Astrocyte (in vitro differentiated cells and primary cell): ENCODE measurements at regions not wholly inside any gene's neighbourhood (a gene's known extent, or its start where the extent isn't known, plus 50 kb on each side); places are given as distances from the start of the nearest gene placed in this dataset.

Experiments
- DNase-seq: peaks from one replicate; pipeline ENCODE4 v3.0.0-alpha.2; 2010; ENCODE audit warnings: low read depth
- FAIRE-seq: peaks from 2 replicates; lab custom pipeline; 2011; peaks lifted over from hg19 to GRCh38; lab: Jason Lieb, UNC
- H2AFZ ChIP-seq: 2 replicates; pipeline ENCODE4 v1.6.0; 2012; ENCODE audit warnings: low read depth, low read length, inconsistent platforms
- H3K27ac ChIP-seq: 2 replicates; pipeline ENCODE4 v1.5.1; 2011; ENCODE audit warnings: low read depth, low read length, inconsistent platforms
- H3K27me3 ChIP-seq: 2 replicates; pipeline ENCODE4 v1.6.0; 2011; ENCODE audit warnings: low read length, inconsistent platforms; ENCODE audit not compliant: insufficient read depth
- H3K36me3 ChIP-seq: 2 replicates; pipeline ENCODE4 v1.5.1; 2011; ENCODE audit warnings: low read length, inconsistent platforms; ENCODE audit not compliant: insufficient read depth
- H3K4me1 ChIP-seq: 2 replicates; pipeline ENCODE4 v1.5.1; 2011; ENCODE audit warnings: low read length, inconsistent platforms; ENCODE audit not compliant: insufficient read depth
- H3K4me2 ChIP-seq: 2 replicates; pipeline ENCODE4 v1.6.0; 2012; ENCODE audit warnings: low read length, inconsistent platforms
- H3K4me3 ChIP-seq: 2 replicates; pipeline ENCODE4 v1.5.1; 2011; ENCODE audit warnings: low read depth, mild to moderate bottlenecking, low read length, inconsistent platforms; ENCODE audit not compliant: insufficient read depth
- H3K79me2 ChIP-seq: 2 replicates; pipeline ENCODE4 v1.6.0; 2012; ENCODE audit warnings: mild to moderate bottlenecking, low read length, inconsistent platforms; ENCODE audit not compliant: insufficient read depth
- H3K9ac ChIP-seq: 2 replicates; pipeline ENCODE4 v1.6.0; 2012; ENCODE audit warnings: mild to moderate bottlenecking, low read length, inconsistent platforms
- H3K9me3 ChIP-seq: 2 replicates; pipeline ENCODE4 v1.5.1; 2012; ENCODE audit warnings: low read depth, mild to moderate bottlenecking, low read length, inconsistent platforms; ENCODE audit not compliant: insufficient read depth
- H4K20me1 ChIP-seq: 2 replicates; pipeline ENCODE4 v1.6.0; 2012; ENCODE audit warnings: low read length, inconsistent platforms; ENCODE audit not compliant: insufficient read depth
- H3K27ac Mint-ChIP-seq: one replicate; pipeline ENCODE4 v1.8.0; 2021; ENCODE audit warnings: mild to moderate bottlenecking, mixed read lengths; ENCODE audit not compliant: unreplicated experiment
- H3K27me3 Mint-ChIP-seq: one replicate; pipeline ENCODE4 v1.8.0; 2021; ENCODE audit warnings: low read depth, mixed read lengths; ENCODE audit not compliant: unreplicated experiment
- H3K36me3 Mint-ChIP-seq: one replicate; pipeline ENCODE4 v1.8.0; 2021; ENCODE audit warnings: low read depth, mixed read lengths; ENCODE audit not compliant: unreplicated experiment
- H3K4me1 Mint-ChIP-seq: one replicate; pipeline ENCODE4 v1.8.0; 2021; ENCODE audit warnings: low read depth, mixed read lengths; ENCODE audit not compliant: unreplicated experiment
- H3K4me3 Mint-ChIP-seq: one replicate; pipeline ENCODE4 v1.8.0; 2021; ENCODE audit warnings: mild to moderate bottlenecking, moderate library complexity, mixed read lengths; ENCODE audit not compliant: unreplicated experiment
- H3K9me3 Mint-ChIP-seq: one replicate; pipeline ENCODE4 v1.8.0; 2021; ENCODE audit warnings: mild to moderate bottlenecking, mixed read lengths; ENCODE audit not compliant: unreplicated experiment
- CTCF ChIP-seq: IDR thresholded peaks from 2 replicates; pipeline ENCODE4 v1.5.1; 2011; ENCODE audit warnings: low read depth, mild to moderate bottlenecking, inconsistent platforms, low read length, moderate library complexity; ENCODE audit not compliant: insufficient read depth
- EZH2 ChIP-seq: IDR thresholded peaks from 2 replicates; pipeline ENCODE4 v1.6.1; 2012; ENCODE audit warnings: mild to moderate bottlenecking, low read length, inconsistent platforms; ENCODE audit not compliant: insufficient read depth

GRCh38 chr5:168086746-168087145, 204.7 kb upstream of the WWC1 start:
- Histone ChIP-seq H4K20me1 (no peaks in the 10 kb centered on the region), H3K4me3 (no peak overlapping the region), H2AFZ (no peak overlapping the region), H3K9me3 (no peaks in the 10 kb centered on the region), H3K9ac (no peak overlapping the region), H3K79me2 (no peaks in the 10 kb centered on the region), H3K4me1 (no peaks in the 10 kb centered on the region), H3K27me3 (no peaks in the 10 kb centered on the region), H3K36me3 (peaks cover 5% of the 10 kb centered on the region), H3K27ac (no peak overlapping the region), H3K4me2 (no peak overlapping the region)
- DNase-seq = no peak
- H3K27ac Mint-ChIP-seq = no peak overlapping the region
- peaks cover 21% of the 10 kb centered on the region for H3K4me1 Mint-ChIP-seq
- FAIRE-seq = no peak
- no peak overlapping the region for H3K4me3 Mint-ChIP-seq
- no peaks in the 10 kb centered on the region for H3K27me3 Mint-ChIP-seq
- H3K36me3 Mint-ChIP-seq = peaks cover 30% of the 10 kb centered on the region
- H3K9me3 Mint-ChIP-seq = peaks cover 2% of the 10 kb centered on the region
- TF ChIP-seq CTCF (no peak), EZH2 (no peak)

- FAIRE-seq = no peak
- Histone ChIP-seq H3K9me3 (no peaks in the 10 kb centered on the region), H3K27ac (no peak overlapping the region), H3K9ac (no peak overlapping the region), H3K4me3 (no peak overlapping the region), H3K79me2 (no peaks in the 10 kb centered on the region), H3K27me3 (no peaks in the 10 kb centered on the region), H3K4me2 (no peak overlapping the region), H3K4me1 (no peaks in the 10 kb centered on the region), H4K20me1 (no peaks in the 10 kb centered on the region), H2AFZ (no peak overlapping the region), H3K36me3 (peaks cover 5% of the 10 kb centered on the region)
- Mint-ChIP-seq H3K4me3 (no peak overlapping the region), H3K27ac (no peak overlapping the region), H3K4me1 (peaks cover 23% of the 10 kb centered on the region), H3K36me3 (peaks cover 21% of the 10 kb centered on the region), H3K9me3 (no peaks in the 10 kb centered on the region), H3K27me3 (no peaks in the 10 kb centered on the region)
- TF ChIP-seq EZH2 (no peak), CTCF (no peak)
- DNase-seq = no peak
These were observed 202.9 kb upstream of the WWC1 start for GRCh38 chr5:168088410-168089173.

GRCh38 chr5:168089201-168089887, 202.1 kb upstream of the WWC1 start:
- FAIRE-seq = no peak
- Histone ChIP-seq H3K4me2 (no peak overlapping the region), H3K9me3 (no peaks in the 10 kb centered on the region), H3K4me3 (no peak overlapping the region), H3K4me1 (no peaks in the 10 kb centered on the region), H3K27ac (no peak overlapping the region), H3K79me2 (no peaks in the 10 kb centered on the region), H4K20me1 (no peaks in the 10 kb centered on the region), H3K36me3 (peaks cover 5% of the 10 kb centered on the region), H2AFZ (no peak overlapping the region), H3K9ac (no peak overlapping the region), H3K27me3 (no peaks in the 10 kb centered on the region)
- peaks cover 16% of the 10 kb centered on the region for H3K36me3 Mint-ChIP-seq
- H3K4me1 Mint-ChIP-seq = peaks cover 21% of the 10 kb centered on the region
- no peaks in the 10 kb centered on the region for H3K27me3 Mint-ChIP-seq
- DNase-seq = no peak
- H3K9me3 Mint-ChIP-seq = no peaks in the 10 kb centered on the region
- H3K4me3 Mint-ChIP-seq = no peak overlapping the region
- TF ChIP-seq CTCF (no peak), EZH2 (no peak)
- no peak overlapping the region for H3K27ac Mint-ChIP-seq
